Amygdala (tissue), 56 donors: ENCODE measurements at regions not wholly inside any gene's neighbourhood (a gene's known extent, or its start where the extent isn't known, plus 50 kb on each side); places are given as distances from the start of the nearest gene placed in this dataset.
"Not testable (repeated sequence)": the region's sequence is repeated elsewhere in the genome, so short reads cannot be mapped to it uniquely, and the experiment has no call there.

ENCODE experiments used
- DNase-seq, 56 donors: peaks; one replicate each; lab custom pipeline; 2025; lab: John Stamatoyannopoulos, UW

DNA sequence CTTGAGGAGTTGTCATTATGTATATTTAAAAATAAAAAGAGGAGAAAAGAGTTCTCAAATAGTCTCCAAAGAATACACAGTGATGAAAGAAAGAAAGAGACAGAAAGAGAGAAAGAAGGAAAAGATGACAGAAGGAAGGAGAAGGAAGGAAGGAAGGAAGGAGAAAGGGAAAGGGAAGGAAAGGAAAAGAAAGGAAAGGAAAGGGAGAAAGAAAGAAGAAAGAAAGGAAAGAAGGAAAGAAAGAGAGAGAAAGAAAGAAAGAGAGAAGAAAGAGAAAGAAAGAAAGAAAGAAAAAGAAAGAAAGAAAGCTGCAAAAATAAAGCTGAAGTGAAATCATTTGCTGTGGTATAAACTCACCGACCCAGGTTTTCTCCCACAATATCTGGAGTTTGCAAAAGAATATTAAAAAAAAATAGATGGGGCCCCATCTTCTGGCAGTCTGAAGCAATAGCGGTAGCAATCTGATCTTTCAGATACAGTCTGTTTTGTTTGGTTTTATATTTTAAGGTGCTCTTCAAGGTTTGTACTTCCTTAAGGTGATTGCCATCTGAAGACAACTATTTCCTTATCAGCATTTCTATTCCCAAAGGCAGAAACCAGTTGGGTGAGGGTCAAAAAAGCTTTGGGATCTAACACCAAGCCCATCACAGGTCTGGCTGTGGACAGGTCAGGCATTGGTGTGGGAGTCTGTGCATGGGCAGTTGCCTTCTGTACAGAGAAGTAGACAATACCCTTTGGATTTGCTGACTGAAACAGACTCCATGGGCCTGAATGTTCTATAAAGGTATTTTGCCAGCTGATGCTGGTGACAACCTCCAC lies 160.4 kb downstream of the CPEB2 start:
- DNase-seq = no peak

DNA sequence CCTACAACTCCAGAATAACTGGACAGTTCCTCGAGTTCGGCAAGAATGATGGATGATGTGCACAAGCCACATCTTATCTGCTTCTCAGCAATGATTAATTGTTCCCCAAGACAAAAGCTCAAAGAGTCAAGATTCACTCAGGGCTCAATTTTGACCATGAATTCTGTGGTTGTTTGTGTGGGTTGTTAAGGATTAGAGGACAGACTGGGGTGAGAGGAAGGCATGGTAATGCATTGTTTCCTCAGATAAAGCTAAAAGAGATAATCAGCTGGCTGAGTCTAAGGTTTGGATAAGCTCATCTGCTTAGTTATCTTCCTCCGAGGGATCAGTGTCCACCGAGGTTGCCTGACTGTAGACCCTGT lies 161.0 kb downstream of the CPEB2 start:
- no peak for DNase-seq

DNA sequence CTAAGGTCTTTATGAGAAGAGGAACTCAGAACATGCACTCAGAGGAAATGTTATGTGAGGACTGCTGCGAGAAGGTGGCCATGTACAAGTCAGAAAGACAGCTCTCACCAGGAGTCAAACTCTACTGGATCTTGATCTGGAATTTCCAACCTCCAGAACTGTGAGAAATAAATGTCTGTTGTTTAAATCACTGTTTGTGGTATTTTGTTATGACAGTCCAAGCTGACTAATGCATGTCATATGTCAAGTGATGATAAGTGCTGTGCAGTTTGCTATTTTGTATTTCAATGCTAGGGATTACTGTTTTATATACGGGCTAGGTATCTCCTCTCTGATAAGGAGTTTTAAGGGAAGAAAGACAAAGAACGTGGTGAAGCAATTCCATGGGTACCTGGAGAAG lies 162.3 kb downstream of the CPEB2 start:
- no peak for DNase-seq

- no peak for DNase-seq
These were observed 165.5 kb downstream of the CPEB2 start for GRCh38 chr4:15167743-15168142.

DNA sequence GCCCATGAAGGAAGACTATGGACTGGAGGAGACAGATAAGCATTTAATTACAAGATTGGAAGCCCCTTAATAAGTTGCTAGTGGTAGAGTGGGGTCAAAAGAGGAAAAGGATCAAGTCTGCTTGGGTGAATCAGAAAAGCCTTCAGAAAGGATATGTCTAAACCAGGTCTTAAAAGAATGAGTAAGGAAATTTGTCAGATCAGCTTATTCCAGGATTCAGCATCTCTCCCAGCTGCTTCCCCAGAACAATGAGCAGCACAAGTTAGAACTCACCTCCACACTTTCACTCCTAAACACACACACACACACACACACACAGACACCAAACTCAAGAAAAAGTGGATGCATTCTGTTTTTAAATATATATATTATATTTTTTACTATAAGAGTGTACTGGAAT lies 166.5 kb downstream of the CPEB2 start:
- DNase-seq = no peak

GRCh38 chr4:15171725-15172124 lies 169.4 kb downstream of the CPEB2 start:
- DNase-seq = no peak

GRCh38 chr4:15173251-15173650 lies 171.0 kb downstream of the CPEB2 start:
- no peak for DNase-seq

DNA sequence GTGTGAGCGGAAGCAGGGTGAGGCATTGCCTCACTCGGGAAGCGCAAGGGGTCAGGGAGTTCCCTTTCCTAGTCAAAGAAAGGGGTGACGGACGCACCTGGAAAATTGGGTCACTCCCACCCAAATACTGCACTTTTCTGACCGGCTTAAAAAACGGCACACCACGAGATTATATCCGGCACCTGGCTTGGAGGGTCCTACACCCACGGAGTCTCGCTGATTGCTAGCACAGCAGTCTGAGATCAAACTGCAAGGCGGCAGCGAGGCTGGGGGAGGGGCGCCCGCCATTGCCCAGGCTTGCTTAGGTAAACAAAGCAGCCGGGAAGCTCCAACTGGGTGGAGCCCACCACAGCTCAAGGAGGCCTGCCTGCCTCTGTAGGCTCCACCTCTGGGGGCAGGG lies 171.9 kb downstream of the CPEB2 start:
- not testable (repeated sequence) for DNase-seq

GRCh38 chr4:15179842-15180241 lies 177.6 kb downstream of the CPEB2 start:
- DNase-seq = not testable (repeated sequence)

- no peak for DNase-seq
These were observed 180.4 kb downstream of the CPEB2 start for GRCh38 chr4:15182600-15183220.

- peak in 1 of 56 donors; percentile 1 for DNase-seq
These were observed 183.9 kb downstream of the CPEB2 start for GRCh38 chr4:15186149-15186548.

DNA sequence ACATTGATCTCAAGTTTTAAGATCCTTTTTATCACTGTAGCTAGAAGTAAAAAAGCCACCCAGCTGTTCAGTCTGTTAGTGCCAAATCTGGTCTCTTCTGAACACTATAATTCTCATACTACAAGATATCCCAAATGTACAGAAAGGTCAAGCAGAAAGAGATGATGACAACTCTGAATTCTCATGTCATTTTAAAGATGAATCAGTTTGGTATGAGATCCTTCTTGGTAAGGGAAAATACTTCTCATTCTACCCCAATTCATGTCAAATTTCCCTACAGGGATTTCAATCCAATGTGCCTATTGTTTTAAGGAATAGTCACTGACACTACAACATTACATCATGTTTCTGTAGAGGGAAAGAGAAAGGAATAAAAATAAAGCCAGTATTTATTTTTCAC lies 184.5 kb downstream of the CPEB2 start:
- DNase-seq = no peak

GRCh38 chr4:15188605-15189539 lies 186.6 kb downstream of the CPEB2 start:
- DNase-seq = no peak

- no peak for DNase-seq
These were observed 192.2 kb downstream of the CPEB2 start for GRCh38 chr4:15194520-15194919.

DNA sequence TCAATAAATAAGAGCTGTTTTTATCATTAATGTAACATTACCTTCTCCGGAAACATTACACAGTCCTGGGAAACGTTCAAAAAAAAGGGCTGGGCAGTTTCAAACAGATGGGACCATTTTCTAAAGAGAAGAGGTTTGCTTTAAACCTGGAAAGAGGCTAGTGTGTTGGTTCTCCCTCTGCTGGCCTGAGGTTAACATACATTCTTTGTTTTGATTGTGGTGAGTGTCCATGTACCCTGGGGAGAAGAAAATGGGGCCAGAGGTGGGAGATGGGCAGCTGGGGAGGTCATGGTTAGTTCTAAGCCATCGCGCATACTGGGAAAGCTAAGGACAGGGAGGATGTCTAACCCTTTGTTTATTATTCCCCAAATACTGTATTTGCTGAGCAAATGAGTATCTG lies 194.7 kb downstream of the CPEB2 start:
- peak in 3 of 56 donors; percentile 0 to 1 (median 1) for DNase-seq

DNA sequence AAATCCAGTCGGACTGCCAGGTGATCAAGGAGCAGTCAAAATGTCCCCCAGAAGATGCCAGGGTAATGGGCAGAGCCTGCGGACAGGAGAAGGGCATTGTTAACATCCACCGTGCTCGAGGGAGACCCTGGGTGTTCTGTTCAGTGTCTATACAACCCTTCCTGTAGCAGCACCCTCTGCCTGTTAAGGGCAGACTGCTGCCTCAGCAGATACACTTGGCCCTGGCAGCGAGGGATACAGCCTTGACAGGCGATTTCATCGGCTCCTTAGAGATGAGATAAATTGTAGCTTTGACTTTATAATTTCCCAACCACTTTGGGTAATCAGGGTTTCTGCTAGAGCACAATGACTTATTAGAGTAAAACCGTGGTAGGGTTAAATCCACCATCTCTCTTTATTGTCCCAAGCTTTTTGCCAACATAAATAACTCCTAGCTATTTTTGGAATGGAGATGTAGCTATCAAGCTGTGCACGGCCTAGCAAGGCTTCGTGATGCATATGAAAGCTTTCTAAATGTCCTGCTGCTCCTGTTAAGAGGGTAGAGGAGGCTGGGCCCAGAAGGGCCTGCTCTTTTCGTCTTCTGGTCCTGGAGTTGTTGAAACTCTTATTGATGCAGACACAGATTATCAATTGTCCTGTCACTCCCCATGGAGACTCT lies 195.9 kb downstream of the CPEB2 start:
- peak in 1 of 56 donors; percentile 0 for DNase-seq

DNA sequence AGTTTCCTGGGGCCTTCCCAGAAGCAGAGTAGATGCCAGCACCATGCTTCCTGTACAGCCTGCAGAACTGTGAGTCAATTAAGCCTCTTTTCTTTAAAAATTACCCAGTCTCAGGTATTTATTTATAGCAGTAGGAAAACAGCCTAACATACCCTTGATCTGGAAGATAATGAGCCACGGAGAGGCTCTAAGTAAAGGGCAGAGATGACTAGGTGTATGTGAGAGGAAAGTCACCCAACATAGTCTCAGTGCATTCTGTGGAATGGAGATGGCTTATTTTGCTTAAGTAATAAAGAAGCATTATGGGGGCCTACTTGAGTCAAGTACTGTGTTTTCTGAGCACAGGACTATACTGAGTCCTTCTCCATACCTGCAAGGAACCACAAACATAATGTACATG lies 199.5 kb downstream of the CPEB2 start:
- no peak for DNase-seq

DNA sequence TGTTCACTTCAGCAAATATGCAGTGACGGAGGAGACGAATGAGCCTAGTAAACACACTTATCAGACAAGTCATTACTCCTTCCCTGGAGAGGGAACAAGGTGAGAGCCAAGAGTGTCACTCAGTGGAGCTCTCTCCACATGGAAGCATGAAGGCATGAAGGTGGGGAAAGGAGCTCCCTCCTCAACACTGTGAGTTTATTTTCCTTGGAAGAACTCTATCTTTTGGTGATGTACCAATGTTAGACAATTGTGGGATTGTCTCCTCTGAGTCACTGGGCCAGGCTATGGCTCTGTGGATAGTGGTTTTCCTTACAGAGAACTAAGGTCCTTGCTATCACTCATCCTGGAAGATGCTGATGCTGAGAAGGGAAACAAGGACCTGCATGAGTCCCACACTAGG lies 200.2 kb downstream of the CPEB2 start:
- DNase-seq = no peak

DNA sequence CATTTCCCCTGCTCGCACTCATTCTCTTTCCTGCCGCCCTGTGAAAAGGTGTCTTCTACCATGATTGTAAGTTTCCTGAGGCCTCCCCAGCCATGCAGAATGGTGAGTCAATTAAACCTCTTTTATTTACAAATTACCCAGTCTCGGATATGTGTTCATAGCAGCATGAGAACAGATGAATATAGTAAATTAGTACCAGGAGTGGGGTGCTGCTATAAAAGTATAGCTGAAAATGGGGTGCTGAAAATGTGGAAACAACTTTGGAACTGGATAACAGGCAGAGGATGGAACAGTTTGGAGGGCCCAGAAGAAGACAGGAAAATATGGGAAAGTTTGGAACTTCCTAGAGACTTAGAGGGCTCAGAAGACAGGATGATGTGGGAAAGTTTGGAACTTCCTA lies 204.2 kb downstream of the CPEB2 start:
- not testable (repeated sequence) for DNase-seq

DNA sequence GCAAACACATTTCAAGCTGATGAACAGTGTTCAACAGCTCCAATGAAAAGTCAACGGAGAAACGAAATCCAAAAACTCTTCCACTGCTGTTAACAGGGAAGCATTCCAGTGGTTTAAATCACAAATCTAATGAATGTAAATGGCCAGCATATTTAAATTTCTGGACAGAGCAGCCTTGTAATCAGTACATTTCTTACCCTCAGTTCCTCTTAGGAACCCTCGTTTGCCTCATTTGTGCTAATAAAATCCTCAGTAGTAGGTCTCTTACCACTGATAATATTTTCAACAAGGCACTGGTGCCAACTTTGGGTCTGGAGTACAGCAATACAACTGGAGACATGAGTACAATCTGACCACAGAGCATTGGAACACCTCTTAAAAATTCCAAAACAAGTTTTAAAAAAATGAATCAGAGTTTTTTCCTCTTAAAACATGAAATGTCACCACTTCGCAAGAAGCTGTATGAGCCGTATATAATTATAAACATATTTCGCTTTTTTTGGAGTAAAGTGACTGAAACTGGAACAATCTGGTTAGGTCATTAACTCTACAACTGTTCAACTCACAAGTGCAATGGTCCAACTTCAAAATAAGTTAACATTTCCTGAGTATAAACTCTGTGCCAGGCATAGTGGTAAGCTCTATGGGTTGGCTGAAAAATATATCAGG lies 211.2 kb downstream of the CPEB2 start:
- DNase-seq = no peak
